ENCODE measurements at regions not wholly inside any gene's neighbourhood (a gene's known extent, or its start where the extent isn't known, plus 50 kb on each side); places are given as distances from the start of the nearest gene placed in this dataset.
A peak's percentile ranks its signal among the peaks of the same experiment; 100 is the strongest.

DNA sequence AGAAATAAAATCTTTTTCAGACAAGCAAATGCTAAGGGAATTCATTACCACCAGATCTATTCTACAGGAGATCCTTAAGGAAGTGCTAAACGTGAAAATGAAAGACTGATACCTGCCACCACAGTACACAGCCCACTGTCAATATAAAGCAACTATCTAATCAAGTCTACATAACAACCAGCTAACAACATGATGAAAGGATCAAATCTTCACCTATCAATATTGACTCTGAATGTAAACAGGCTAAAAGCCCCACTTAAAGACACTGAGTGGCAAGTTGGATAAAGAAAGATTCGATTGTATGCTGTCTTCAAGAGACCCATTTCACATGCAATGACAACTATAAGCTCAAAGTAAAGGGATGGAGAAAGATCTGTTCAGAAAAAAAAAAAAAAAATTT is 492.4 kb downstream of the COL11A1 start:
- Histone ChIP-seq H3K4me3 (ENCODE audit: low read length) (no peak overlapping the region), H3K9me3 (replicated peaks; ENCODE audit: control insufficient read depth, low read depth, low read length) (no peaks in the 10 kb centered on the region), H3K27me3 (ENCODE audit: control insufficient read depth, insufficient read depth, low read length) (no peaks in the 10 kb centered on the region), H3K27ac (ENCODE audit: low read length) (no peak overlapping the region), H3K36me3 (ENCODE audit: control insufficient read depth, insufficient read depth, low read length) (no peaks in the 10 kb centered on the region), H3K4me1 (ENCODE audit: control insufficient read depth, insufficient read depth, low read length) (no peaks in the 10 kb centered on the region)
- 67% methylated on average over 1 of the region's 2 CpGs for WGBS (ENCODE audit: insufficient coverage)
- no peak for DNase-seq

DNA sequence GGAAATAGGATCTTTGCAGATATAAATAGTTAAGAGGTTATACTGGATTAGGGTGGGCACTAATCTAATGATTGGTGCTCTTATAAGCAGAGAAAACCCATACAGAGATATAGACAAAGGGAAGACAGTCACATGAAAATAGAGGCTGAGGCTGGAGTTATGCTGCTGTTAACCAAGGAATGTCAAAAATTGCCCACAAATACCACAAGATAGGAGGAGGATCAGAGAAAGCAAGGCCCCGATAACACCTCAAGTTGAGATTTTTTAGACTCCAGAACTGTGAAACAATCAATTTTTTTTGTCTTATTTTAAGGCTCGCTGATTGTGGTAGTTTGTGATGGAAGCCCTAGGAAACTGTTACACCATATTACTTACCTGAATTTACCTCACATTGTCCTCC is 513.2 kb downstream of the COL11A1 start:
- Histone ChIP-seq H3K27me3 (ENCODE audit: control insufficient read depth, insufficient read depth, low read length) (no peaks in the 10 kb centered on the region), H3K27ac (ENCODE audit: low read length) (no peak overlapping the region), H3K4me3 (ENCODE audit: low read length) (no peak overlapping the region), H3K4me1 (ENCODE audit: control insufficient read depth, insufficient read depth, low read length) (no peaks in the 10 kb centered on the region), H3K36me3 (ENCODE audit: control insufficient read depth, insufficient read depth, low read length) (no peaks in the 10 kb centered on the region), H3K9me3 (replicated peaks; ENCODE audit: control insufficient read depth, low read depth, low read length) (no peaks in the 10 kb centered on the region)
- WGBS (ENCODE audit: insufficient coverage): no CpG with 5 or more reads among the region's 2 CpGs
- no peak for DNase-seq

DNA sequence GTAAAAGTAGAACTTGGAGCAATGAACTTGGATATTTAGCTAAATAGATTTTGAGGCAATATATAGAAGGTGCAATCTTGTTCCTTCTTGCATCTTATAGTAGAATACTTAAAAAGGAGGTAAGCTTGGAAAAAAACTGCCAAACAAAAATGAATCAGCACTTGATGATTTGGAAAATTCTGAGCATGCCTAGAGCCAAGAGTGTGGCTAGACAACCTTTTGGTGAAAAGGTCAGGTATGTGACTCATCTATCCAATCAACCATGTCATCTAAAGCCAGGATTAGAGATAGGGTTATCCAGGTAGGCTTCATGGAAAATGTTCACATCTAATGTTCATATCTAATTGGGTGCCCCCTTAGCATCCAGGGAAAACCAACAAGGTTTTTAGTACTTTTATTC is 515.0 kb downstream of the COL11A1 start:
- DNase-seq: no peak
- H3K4me3 ChIP-seq (ENCODE audit: low read length): no peak overlapping the region
- H3K27ac ChIP-seq (ENCODE audit: low read length): no peak overlapping the region
- no peaks in the 10 kb centered on the region for H3K27me3 ChIP-seq (ENCODE audit: control insufficient read depth, insufficient read depth, low read length)
- H3K4me1 ChIP-seq (ENCODE audit: control insufficient read depth, insufficient read depth, low read length): no peaks in the 10 kb centered on the region
- no peaks in the 10 kb centered on the region for H3K9me3 ChIP-seq (replicated peaks; ENCODE audit: control insufficient read depth, low read depth, low read length)
- no peaks in the 10 kb centered on the region for H3K36me3 ChIP-seq (ENCODE audit: control insufficient read depth, insufficient read depth, low read length)

DNA sequence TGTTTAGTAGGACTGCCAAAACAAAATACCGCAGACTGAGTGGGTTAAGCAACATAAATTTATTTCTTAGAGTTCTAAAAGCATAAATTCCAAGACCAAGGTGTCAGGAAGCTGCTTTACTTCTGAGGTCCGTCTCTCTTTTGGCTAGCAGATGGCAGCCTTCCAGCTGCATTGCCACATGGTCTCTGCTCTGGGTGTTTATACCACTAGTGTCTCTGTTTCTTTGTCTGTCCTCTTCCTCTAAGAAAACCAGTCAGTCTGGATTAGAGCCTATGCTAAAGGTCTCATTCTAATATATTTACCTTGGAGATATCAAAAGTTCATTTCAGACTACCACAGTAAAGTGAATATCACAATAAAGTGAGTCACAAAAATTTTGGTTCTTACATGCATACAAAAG is 519.8 kb downstream of the COL11A1 start:
- H3K27me3 ChIP-seq (ENCODE audit: control insufficient read depth, insufficient read depth, low read length): no peaks in the 10 kb centered on the region
- H3K36me3 ChIP-seq (ENCODE audit: control insufficient read depth, insufficient read depth, low read length): no peaks in the 10 kb centered on the region
- H3K4me1 ChIP-seq (ENCODE audit: control insufficient read depth, insufficient read depth, low read length): no peaks in the 10 kb centered on the region
- no peak overlapping the region for H3K4me3 ChIP-seq (ENCODE audit: low read length)
- DNase-seq: peak; percentile 3
- no peaks in the 10 kb centered on the region for H3K9me3 ChIP-seq (replicated peaks; ENCODE audit: control insufficient read depth, low read depth, low read length)
- 30% methylated on average over 1 of the region's 2 CpGs for WGBS (ENCODE audit: insufficient coverage)
- H3K27ac ChIP-seq (ENCODE audit: low read length): no peak overlapping the region

DNA sequence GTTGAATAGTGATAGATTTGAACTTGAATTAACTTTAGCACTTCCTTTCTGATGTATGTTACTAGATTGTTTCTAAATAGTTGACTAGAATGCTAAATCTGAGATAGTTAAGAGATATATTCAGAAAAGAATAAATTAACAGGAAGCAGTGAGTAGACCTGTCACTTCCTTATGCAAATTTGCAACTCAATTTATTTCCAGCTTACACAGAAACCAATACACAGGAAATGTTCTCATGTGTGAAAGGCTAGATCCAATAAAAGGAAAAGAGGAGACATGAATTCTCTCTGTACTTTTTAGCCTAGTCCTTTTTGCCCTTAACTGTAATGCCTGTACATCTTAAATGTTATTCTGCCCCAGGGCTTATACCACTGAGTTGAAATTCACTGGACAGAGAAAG is 522.3 kb downstream of the COL11A1 start:
- no peaks in the 10 kb centered on the region for H3K4me1 ChIP-seq (ENCODE audit: control insufficient read depth, insufficient read depth, low read length)
- DNase-seq: no peak
- no peak overlapping the region for H3K27ac ChIP-seq (ENCODE audit: low read length)
- no peak overlapping the region for H3K4me3 ChIP-seq (ENCODE audit: low read length)
- no peaks in the 10 kb centered on the region for H3K36me3 ChIP-seq (ENCODE audit: control insufficient read depth, insufficient read depth, low read length)
- no peaks in the 10 kb centered on the region for H3K9me3 ChIP-seq (replicated peaks; ENCODE audit: control insufficient read depth, low read depth, low read length)
- H3K27me3 ChIP-seq (ENCODE audit: control insufficient read depth, insufficient read depth, low read length): no peaks in the 10 kb centered on the region

DNA sequence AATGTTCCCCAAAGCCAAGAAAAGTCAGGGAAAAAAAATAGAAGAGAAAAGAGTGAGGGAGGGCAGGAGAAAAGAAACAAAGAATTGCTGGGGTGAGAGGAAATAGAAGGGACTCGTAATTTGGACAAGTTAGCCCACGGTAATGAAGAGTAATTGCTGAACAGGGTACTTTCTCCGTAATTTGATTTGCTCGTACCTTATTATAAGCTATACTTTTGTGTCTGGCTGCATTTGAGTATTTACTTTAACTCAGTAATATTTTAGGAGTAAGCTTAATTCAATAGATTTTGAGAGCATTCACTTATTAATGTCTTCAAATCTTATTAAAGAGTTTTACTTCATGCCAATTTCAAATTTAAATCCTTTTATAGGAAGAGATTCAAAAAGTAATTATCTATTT is 527.5 kb downstream of the COL11A1 start:
- H3K9me3 ChIP-seq (replicated peaks; ENCODE audit: control insufficient read depth, low read depth, low read length): no peaks in the 10 kb centered on the region
- no peak overlapping the region for H3K4me3 ChIP-seq (ENCODE audit: low read length)
- 89% methylated on average over 1 of the region's 4 CpGs for WGBS (ENCODE audit: insufficient coverage)
- no peaks in the 10 kb centered on the region for H3K36me3 ChIP-seq (ENCODE audit: control insufficient read depth, insufficient read depth, low read length)
- H3K27me3 ChIP-seq (ENCODE audit: control insufficient read depth, insufficient read depth, low read length): no peaks in the 10 kb centered on the region
- no peaks in the 10 kb centered on the region for H3K4me1 ChIP-seq (ENCODE audit: control insufficient read depth, insufficient read depth, low read length)
- no peak overlapping the region for H3K27ac ChIP-seq (ENCODE audit: low read length)
- no peak for DNase-seq

DNA sequence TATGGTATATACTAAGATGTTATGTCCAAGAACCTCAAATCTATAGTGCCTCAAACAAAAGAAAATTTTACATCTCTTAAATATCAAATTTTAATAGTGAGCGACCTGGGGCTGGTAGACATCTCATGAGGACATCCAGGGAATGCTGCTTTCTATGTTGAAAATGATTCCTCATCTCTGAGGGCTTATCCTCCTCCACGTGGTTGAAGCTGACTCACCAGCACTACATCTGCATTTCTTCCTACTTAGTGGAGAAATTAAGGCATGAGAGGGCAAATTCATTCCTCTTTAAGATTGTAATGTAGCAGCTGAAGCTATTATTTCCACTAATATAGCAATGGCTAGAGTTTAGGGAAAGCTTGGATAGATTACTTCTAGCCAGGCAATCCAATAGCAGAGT is 529.5 kb downstream of the COL11A1 start:
- DNase-seq: no peak
- Histone ChIP-seq H3K4me1 (ENCODE audit: control insufficient read depth, insufficient read depth, low read length) (no peaks in the 10 kb centered on the region), H3K36me3 (ENCODE audit: control insufficient read depth, insufficient read depth, low read length) (no peaks in the 10 kb centered on the region), H3K27me3 (ENCODE audit: control insufficient read depth, insufficient read depth, low read length) (no peaks in the 10 kb centered on the region), H3K4me3 (ENCODE audit: low read length) (no peak overlapping the region), H3K27ac (ENCODE audit: low read length) (no peak overlapping the region), H3K9me3 (replicated peaks; ENCODE audit: control insufficient read depth, low read depth, low read length) (no peaks in the 10 kb centered on the region)
- WGBS (ENCODE audit: insufficient coverage): no CpG with 5 or more reads among the region's 2 CpGs

DNA sequence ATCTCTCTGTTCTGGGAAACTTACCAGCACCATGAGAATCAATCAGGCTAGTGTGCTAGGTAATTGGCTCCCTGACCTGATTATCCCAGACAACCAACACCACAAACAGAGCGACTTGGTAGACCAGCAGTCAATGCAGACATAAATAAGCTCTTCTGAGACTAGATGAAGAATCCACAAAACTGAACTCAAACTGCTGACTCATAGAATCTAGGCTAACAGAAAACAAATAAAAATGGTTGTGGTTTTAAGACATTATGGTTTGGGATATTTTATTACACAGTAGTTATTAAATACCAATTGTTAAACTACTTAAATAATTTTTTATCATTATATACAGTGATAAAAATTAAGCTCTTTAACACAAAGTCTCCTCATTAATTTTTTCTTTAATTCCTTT is 535.7 kb downstream of the COL11A1 start:
- Histone ChIP-seq H3K4me3 (ENCODE audit: low read length) (no peak overlapping the region), H3K4me1 (ENCODE audit: control insufficient read depth, insufficient read depth, low read length) (no peaks in the 10 kb centered on the region), H3K36me3 (ENCODE audit: control insufficient read depth, insufficient read depth, low read length) (no peaks in the 10 kb centered on the region), H3K27ac (ENCODE audit: low read length) (no peak overlapping the region), H3K27me3 (ENCODE audit: control insufficient read depth, insufficient read depth, low read length) (no peaks in the 10 kb centered on the region), H3K9me3 (replicated peaks; ENCODE audit: control insufficient read depth, low read depth, low read length) (no peaks in the 10 kb centered on the region)
- no peak for DNase-seq
- no CpG with 5 or more reads among the region's 1 CpG for WGBS (ENCODE audit: insufficient coverage)

DNA sequence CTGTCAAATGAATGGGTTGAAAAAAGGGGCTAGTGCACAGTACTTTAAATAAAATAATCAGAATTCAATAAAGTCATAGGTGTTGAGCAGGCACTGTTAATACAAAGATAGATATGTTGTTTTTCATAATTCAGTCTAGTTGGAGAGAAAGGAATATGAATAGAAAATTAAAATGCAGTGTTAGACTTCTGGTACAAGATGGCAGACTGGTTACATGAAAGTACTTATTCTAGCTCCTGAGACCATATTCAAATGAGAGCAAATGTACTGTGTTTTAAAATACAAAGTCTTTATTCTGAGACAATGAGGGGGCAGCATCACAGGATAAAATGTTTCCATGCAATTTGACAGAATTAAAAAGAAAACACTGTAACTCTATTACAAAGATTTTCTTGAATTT is 542.1 kb downstream of the COL11A1 start:
- no peaks in the 10 kb centered on the region for H3K27me3 ChIP-seq (ENCODE audit: control insufficient read depth, insufficient read depth, low read length)
- no peaks in the 10 kb centered on the region for H3K36me3 ChIP-seq (ENCODE audit: control insufficient read depth, insufficient read depth, low read length)
- no peak overlapping the region for H3K27ac ChIP-seq (ENCODE audit: low read length)
- H3K4me3 ChIP-seq (ENCODE audit: low read length): no peak overlapping the region
- H3K4me1 ChIP-seq (ENCODE audit: control insufficient read depth, insufficient read depth, low read length): no peaks in the 10 kb centered on the region
- no peak for DNase-seq
- no peaks in the 10 kb centered on the region for H3K9me3 ChIP-seq (replicated peaks; ENCODE audit: control insufficient read depth, low read depth, low read length)

DNA sequence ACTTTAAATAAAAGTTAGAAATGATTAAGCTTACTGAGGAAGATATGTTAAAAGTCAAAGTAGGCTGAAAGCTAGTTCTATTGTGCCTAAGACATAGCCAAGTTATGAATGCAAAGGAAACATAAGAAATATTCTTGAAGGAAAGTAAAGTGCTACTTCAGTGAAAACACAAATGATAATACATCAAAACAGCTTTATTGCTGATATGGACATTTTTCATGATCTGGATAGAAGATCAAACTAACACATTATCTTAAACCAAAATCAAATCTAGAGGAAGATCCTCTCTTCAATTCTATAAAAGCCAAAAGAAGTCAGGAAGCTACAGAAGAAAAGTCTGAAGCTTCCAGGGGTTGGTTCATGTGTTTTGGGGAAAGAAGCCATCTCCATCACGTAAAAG is 545.9 kb downstream of the COL11A1 start:
- H3K36me3 ChIP-seq (ENCODE audit: control insufficient read depth, insufficient read depth, low read length): no peaks in the 10 kb centered on the region
- no peak overlapping the region for H3K4me3 ChIP-seq (ENCODE audit: low read length)
- no peaks in the 10 kb centered on the region for H3K4me1 ChIP-seq (ENCODE audit: control insufficient read depth, insufficient read depth, low read length)
- H3K9me3 ChIP-seq (replicated peaks; ENCODE audit: control insufficient read depth, low read depth, low read length): no peaks in the 10 kb centered on the region
- no peak overlapping the region for H3K27ac ChIP-seq (ENCODE audit: low read length)
- no peaks in the 10 kb centered on the region for H3K27me3 ChIP-seq (ENCODE audit: control insufficient read depth, insufficient read depth, low read length)
- DNase-seq: no peak
- no CpG with 5 or more reads among the region's 1 CpG for WGBS (ENCODE audit: insufficient coverage)

DNA sequence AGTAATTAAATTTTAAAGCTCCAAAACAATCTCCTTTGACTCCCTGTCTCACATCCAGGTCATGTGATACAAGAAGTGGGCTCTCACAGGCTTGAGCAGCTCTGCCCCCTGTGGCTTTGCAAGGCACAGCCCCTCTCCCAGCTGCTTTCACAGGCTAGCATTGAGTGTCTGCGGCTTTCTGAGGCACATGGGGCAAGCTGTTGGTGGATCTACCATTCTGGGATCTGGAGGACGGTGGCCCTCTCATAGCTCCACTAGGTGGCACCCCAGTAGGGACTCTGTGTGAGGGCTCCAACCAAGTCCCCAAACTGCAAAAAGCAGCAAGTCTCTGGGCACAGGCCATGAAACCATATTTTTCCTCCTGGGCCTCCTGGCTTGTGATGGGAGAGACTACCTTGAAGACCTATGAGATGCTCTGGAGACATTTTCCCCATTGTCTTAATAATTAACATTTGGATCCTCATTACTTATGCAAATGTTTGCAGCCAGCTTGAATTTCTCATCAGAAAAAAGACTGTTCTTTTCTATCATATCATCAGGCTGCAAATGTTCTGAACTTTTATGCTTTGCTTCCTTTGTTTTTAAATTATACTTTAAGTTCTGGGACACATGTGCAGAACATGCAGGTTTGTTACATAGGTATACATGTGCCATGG is 554.1 kb upstream of the OLFM3 start:
- no peak for DNase-seq
- Histone ChIP-seq H3K36me3 (ENCODE audit: control insufficient read depth, insufficient read depth, low read length) (no peaks in the 10 kb centered on the region), H3K27ac (ENCODE audit: low read length) (no peak overlapping the region), H3K4me1 (ENCODE audit: control insufficient read depth, insufficient read depth, low read length) (no peaks in the 10 kb centered on the region), H3K9me3 (replicated peaks; ENCODE audit: control insufficient read depth, low read depth, low read length) (no peaks in the 10 kb centered on the region), H3K4me3 (ENCODE audit: low read length) (no peak overlapping the region), H3K27me3 (ENCODE audit: control insufficient read depth, insufficient read depth, low read length) (no peaks in the 10 kb centered on the region)
- WGBS (ENCODE audit: insufficient coverage): no CpG with 5 or more reads among the region's 2 CpGs
